HUES64 (cell line): ENCODE measurements at regions not wholly inside any gene's neighbourhood (a gene's known extent, or its start where the extent isn't known, plus 50 kb on each side); places are given as distances from the start of the nearest gene placed in this dataset.

Experiments used
- H3K27ac ChIP-seq: 2 replicates; pipeline ENCODE4 v1.7.0; 2013; ENCODE audit warnings: low read depth, low read length, inconsistent platforms
- H3K27me3 ChIP-seq: 2 replicates; pipeline ENCODE4 v1.6.1; 2013; ENCODE audit warnings: mild to moderate bottlenecking, low read length; ENCODE audit not compliant: insufficient read depth
- H3K36me3 ChIP-seq: 2 replicates; pipeline ENCODE4 v1.6.1; 2013; ENCODE audit warnings: mild to moderate bottlenecking, low read length; ENCODE audit not compliant: insufficient read depth
- H3K4me1 ChIP-seq: 2 replicates; pipeline ENCODE4 v1.6.1; 2013; ENCODE audit warnings: mild to moderate bottlenecking, low read length, moderate library complexity; ENCODE audit not compliant: insufficient read depth
- H3K4me3 ChIP-seq: 2 replicates; pipeline ENCODE4 v1.5.1; 2013; ENCODE audit warnings: mild to moderate bottlenecking, low read length, moderate library complexity
- H3K9ac ChIP-seq: 2 replicates; pipeline ENCODE4 v1.6.1; 2013; ENCODE audit warnings: mild to moderate bottlenecking, low read depth, low read length
- H3K9me3 ChIP-seq: 2 replicates; pipeline ENCODE4 v1.6.1; 2013; ENCODE audit warnings: low read depth, low read length; ENCODE audit not compliant: insufficient read depth
- WGBS: fragments of 150-250, 120-280 bp; methylation state at CpG from one replicate; pipeline ENCODE4 v1.1.7; 2013; ENCODE audit warnings: missing lambda C conversion rate; 5-methylcytosine and 5-hydroxymethylcytosine counted together

GRCh38 chr6:12456343-12456742 is 166.2 kb downstream of the EDN1 start:
- no peak overlapping the region for H3K4me3 ChIP-seq
- no peaks in the 10 kb centered on the region for H3K36me3 ChIP-seq
- H3K9me3 ChIP-seq = peaks cover 10% of the 10 kb centered on the region
- no peak overlapping the region for H3K9ac ChIP-seq
- H3K27ac ChIP-seq = no peak overlapping the region
- H3K27me3 ChIP-seq = no peaks in the 10 kb centered on the region
- peaks cover 17% of the 10 kb centered on the region for H3K4me1 ChIP-seq
- 92% methylated on average over 12 of the region's 12 CpGs for WGBS

GRCh38 chr6:12457094-12457493 is 166.9 kb downstream of the EDN1 start:
- WGBS = 72% methylated on average over 1 of the region's 3 CpGs
- Histone ChIP-seq H3K27me3 (no peaks in the 10 kb centered on the region), H3K9ac (no peak overlapping the region), H3K27ac (no peak overlapping the region), H3K9me3 (peaks cover 10% of the 10 kb centered on the region), H3K4me1 (peaks cover 17% of the 10 kb centered on the region), H3K36me3 (no peaks in the 10 kb centered on the region), H3K4me3 (no peak overlapping the region)

GRCh38 chr6:12458558-12458957 is 168.4 kb downstream of the EDN1 start:
- no peak overlapping the region for H3K27ac ChIP-seq
- peaks cover 17% of the 10 kb centered on the region for H3K4me1 ChIP-seq
- no peaks in the 10 kb centered on the region for H3K36me3 ChIP-seq
- H3K9me3 ChIP-seq = peaks cover 3% of the 10 kb centered on the region
- no peak overlapping the region for H3K9ac ChIP-seq
- 76% methylated on average over 5 of the region's 5 CpGs for WGBS
- no peaks in the 10 kb centered on the region for H3K27me3 ChIP-seq
- no peak overlapping the region for H3K4me3 ChIP-seq

GRCh38 chr6:12459945-12460661 is 169.9 kb downstream of the EDN1 start:
- no peaks in the 10 kb centered on the region for H3K36me3 ChIP-seq
- WGBS = 85% methylated on average over 7 of the region's 7 CpGs
- H3K4me1 ChIP-seq = peaks cover 17% of the 10 kb centered on the region
- H3K27me3 ChIP-seq = no peaks in the 10 kb centered on the region
- no peak overlapping the region for H3K9ac ChIP-seq
- H3K27ac ChIP-seq = no peak overlapping the region
- H3K4me3 ChIP-seq = no peak overlapping the region
- no peaks in the 10 kb centered on the region for H3K9me3 ChIP-seq

- Histone ChIP-seq H3K27ac (no peak overlapping the region), H3K4me1 (no peaks in the 10 kb centered on the region; the same call in 1 of the 2 replicates), H3K9ac (no peak overlapping the region), H3K9me3 (no peaks in the 10 kb centered on the region), H3K4me3 (no peak overlapping the region), H3K27me3 (no peaks in the 10 kb centered on the region), H3K36me3 (no peaks in the 10 kb centered on the region)
- WGBS = 95% methylated on average over 7 of the region's 8 CpGs
Measured at GRCh38 chr6:12467706-12468670, 177.8 kb downstream of the EDN1 start.

- WGBS = 98% methylated on average over 4 of the region's 4 CpGs
- H3K9ac ChIP-seq = no peak overlapping the region
- H3K36me3 ChIP-seq = no peaks in the 10 kb centered on the region
- no peaks in the 10 kb centered on the region for H3K9me3 ChIP-seq
- peaks cover 6% of the 10 kb centered on the region; the same call in 1 of the 2 replicates for H3K4me1 ChIP-seq
- no peaks in the 10 kb centered on the region for H3K27me3 ChIP-seq
- no peak overlapping the region for H3K4me3 ChIP-seq
- H3K27ac ChIP-seq = no peak overlapping the region
Measured at GRCh38 chr6:12472601-12473038, 182.5 kb downstream of the EDN1 start.

GRCh38 chr6:12473494-12473893 is 183.3 kb downstream of the EDN1 start:
- 87% methylated on average over 1 of the region's 1 CpG for WGBS
- Histone ChIP-seq H3K4me1 (peaks cover 6% of the 10 kb centered on the region; the same call in 1 of the 2 replicates), H3K27me3 (no peaks in the 10 kb centered on the region), H3K4me3 (no peak overlapping the region), H3K9me3 (no peaks in the 10 kb centered on the region), H3K36me3 (no peaks in the 10 kb centered on the region), H3K9ac (no peak overlapping the region), H3K27ac (no peak overlapping the region; the same call in 1 of the 2 replicates)

- 94% methylated on average over 7 of the region's 7 CpGs for WGBS
- H3K4me1 ChIP-seq = peaks cover 6% of the 10 kb centered on the region; the same call in 1 of the 2 replicates
- H3K27me3 ChIP-seq = no peaks in the 10 kb centered on the region
- no peaks in the 10 kb centered on the region for H3K36me3 ChIP-seq
- no peak overlapping the region for H3K27ac ChIP-seq
- H3K4me3 ChIP-seq = no peak overlapping the region
- H3K9me3 ChIP-seq = no peaks in the 10 kb centered on the region
- no peak overlapping the region for H3K9ac ChIP-seq
Measured at GRCh38 chr6:12474167-12475140, 184.3 kb downstream of the EDN1 start.

GRCh38 chr6:12476484-12476883 is 186.3 kb downstream of the EDN1 start:
- Histone ChIP-seq H3K4me1 (peaks cover 6% of the 10 kb centered on the region; the same call in 1 of the 2 replicates), H3K9ac (no peak overlapping the region), H3K27ac (no peak overlapping the region), H3K9me3 (no peaks in the 10 kb centered on the region), H3K4me3 (no peak overlapping the region), H3K36me3 (no peaks in the 10 kb centered on the region), H3K27me3 (no peaks in the 10 kb centered on the region)

- H3K9ac ChIP-seq = no peak overlapping the region
- H3K27ac ChIP-seq = no peak overlapping the region
- H3K36me3 ChIP-seq = no peaks in the 10 kb centered on the region
- H3K27me3 ChIP-seq = no peaks in the 10 kb centered on the region
- 100% methylated on average over 3 of the region's 3 CpGs for WGBS
- H3K4me3 ChIP-seq = no peak overlapping the region
- H3K9me3 ChIP-seq = no peaks in the 10 kb centered on the region
- H3K4me1 ChIP-seq = peaks cover 12% of the 10 kb centered on the region; the same call in 1 of the 2 replicates
Measured at GRCh38 chr6:12477616-12478015, 187.5 kb downstream of the EDN1 start.
